Endothelial cell (in vitro differentiated cells): ENCODE measurements at regions not wholly inside any gene's neighbourhood (a gene's known extent, or its start where the extent isn't known, plus 50 kb on each side); places are given as distances from the start of the nearest gene placed in this dataset.

Source experiments
- DNase-seq: peaks from one replicate; pipeline ENCODE4 v3.0.0; 2021; ENCODE audit warnings: low spot score
- H3K27ac Mint-ChIP-seq: one replicate; pipeline ENCODE4 v1.8.0; 2021; ENCODE audit warnings: mixed read lengths, inconsistent platforms; ENCODE audit not compliant: unreplicated experiment
- H3K27me3 Mint-ChIP-seq: one replicate; pipeline ENCODE4 v1.8.0; 2021; ENCODE audit warnings: mild to moderate bottlenecking, moderate library complexity, mixed read lengths, inconsistent platforms; ENCODE audit not compliant: unreplicated experiment
- H3K36me3 Mint-ChIP-seq: one replicate; pipeline ENCODE4 v1.8.0; 2021; ENCODE audit warnings: mild to moderate bottlenecking, low read depth, mixed read lengths, inconsistent platforms; ENCODE audit not compliant: unreplicated experiment
- H3K4me1 Mint-ChIP-seq: one replicate; pipeline ENCODE4 v1.8.0; 2021; ENCODE audit warnings: mild to moderate bottlenecking, mixed read lengths, inconsistent platforms; ENCODE audit not compliant: unreplicated experiment
- H3K4me3 Mint-ChIP-seq: one replicate; pipeline ENCODE4 v1.8.0; 2021; ENCODE audit warnings: mild to moderate bottlenecking, mixed read lengths, inconsistent platforms; ENCODE audit not compliant: unreplicated experiment
- H3K9me3 Mint-ChIP-seq: one replicate; pipeline ENCODE4 v1.8.0; 2021; ENCODE audit warnings: mixed read lengths, inconsistent platforms; ENCODE audit not compliant: unreplicated experiment
- TF ChIP-seq, protein P1 (sequence below): fragments of 200-600 bp; sonication (generic); IDR thresholded peaks from one replicate; pipeline ENCODE4 v1.5.0; 2021; ENCODE audit warnings: antibody characterized with exemption; ENCODE audit not compliant: unreplicated experiment

DNA sequence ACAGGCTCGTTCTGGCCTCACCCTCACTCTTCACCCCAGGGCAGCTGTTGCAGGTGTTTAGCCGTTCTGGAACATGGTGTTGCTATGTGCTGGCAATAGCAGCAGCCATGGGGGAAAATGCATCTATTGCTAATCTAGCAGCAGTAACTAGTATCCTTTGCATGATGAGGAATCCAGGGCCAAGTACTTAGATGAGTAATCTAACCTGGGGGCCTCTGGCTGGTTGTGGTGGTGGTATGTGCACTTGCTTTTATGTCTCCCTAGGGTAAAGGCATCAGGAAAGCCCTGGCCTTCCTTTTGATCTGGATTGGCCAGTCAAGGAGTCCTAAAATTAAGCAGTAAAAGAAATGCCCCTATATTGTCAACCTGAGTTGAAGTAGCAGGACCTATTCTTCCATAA lies 594.5 kb upstream of the MAP3K7 start:
- H3K36me3 Mint-ChIP-seq, result no peaks in the 10 kb centered on the region
- TF ChIP-seq, protein P1, sequence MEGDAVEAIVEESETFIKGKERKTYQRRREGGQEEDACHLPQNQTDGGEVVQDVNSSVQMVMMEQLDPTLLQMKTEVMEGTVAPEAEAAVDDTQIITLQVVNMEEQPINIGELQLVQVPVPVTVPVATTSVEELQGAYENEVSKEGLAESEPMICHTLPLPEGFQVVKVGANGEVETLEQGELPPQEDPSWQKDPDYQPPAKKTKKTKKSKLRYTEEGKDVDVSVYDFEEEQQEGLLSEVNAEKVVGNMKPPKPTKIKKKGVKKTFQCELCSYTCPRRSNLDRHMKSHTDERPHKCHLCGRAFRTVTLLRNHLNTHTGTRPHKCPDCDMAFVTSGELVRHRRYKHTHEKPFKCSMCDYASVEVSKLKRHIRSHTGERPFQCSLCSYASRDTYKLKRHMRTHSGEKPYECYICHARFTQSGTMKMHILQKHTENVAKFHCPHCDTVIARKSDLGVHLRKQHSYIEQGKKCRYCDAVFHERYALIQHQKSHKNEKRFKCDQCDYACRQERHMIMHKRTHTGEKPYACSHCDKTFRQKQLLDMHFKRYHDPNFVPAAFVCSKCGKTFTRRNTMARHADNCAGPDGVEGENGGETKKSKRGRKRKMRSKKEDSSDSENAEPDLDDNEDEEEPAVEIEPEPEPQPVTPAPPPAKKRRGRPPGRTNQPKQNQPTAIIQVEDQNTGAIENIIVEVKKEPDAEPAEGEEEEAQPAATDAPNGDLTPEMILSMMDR, result no peak
- no peak overlapping the region for H3K4me3 Mint-ChIP-seq
- H3K9me3 Mint-ChIP-seq, result no peaks in the 10 kb centered on the region
- H3K4me1 Mint-ChIP-seq, result no peaks in the 10 kb centered on the region
- no peak for DNase-seq
- H3K27ac Mint-ChIP-seq, result no peak overlapping the region
- no peaks in the 10 kb centered on the region for H3K27me3 Mint-ChIP-seq

GRCh38 chr6:91173651-91174050 lies 586.8 kb upstream of the MAP3K7 start:
- TF ChIP-seq, protein P1, result no peak
- no peaks in the 10 kb centered on the region for H3K27me3 Mint-ChIP-seq
- no peaks in the 10 kb centered on the region for H3K9me3 Mint-ChIP-seq
- no peaks in the 10 kb centered on the region for H3K36me3 Mint-ChIP-seq
- H3K27ac Mint-ChIP-seq, result no peak overlapping the region
- peaks cover 10% of the 10 kb centered on the region for H3K4me1 Mint-ChIP-seq
- H3K4me3 Mint-ChIP-seq, result no peak overlapping the region
- DNase-seq, result no peak

GRCh38 chr6:91173186-91173585 lies 586.3 kb upstream of the MAP3K7 start:
- Mint-ChIP-seq H3K27me3 (no peaks in the 10 kb centered on the region), H3K27ac (no peak overlapping the region), H3K36me3 (no peaks in the 10 kb centered on the region), H3K4me1 (peaks cover 10% of the 10 kb centered on the region), H3K4me3 (no peak overlapping the region), H3K9me3 (no peaks in the 10 kb centered on the region)
- TF ChIP-seq, protein P1, result no peak
- no peak for DNase-seq

- TF ChIP-seq, protein P1, result no peak
- Mint-ChIP-seq H3K27me3 (no peaks in the 10 kb centered on the region), H3K27ac (no peak overlapping the region), H3K36me3 (no peaks in the 10 kb centered on the region), H3K9me3 (no peaks in the 10 kb centered on the region), H3K4me3 (no peak overlapping the region), H3K4me1 (peaks cover 10% of the 10 kb centered on the region)
- DNase-seq, result no peak
These were observed 585.0 kb upstream of the MAP3K7 start for GRCh38 chr6:91171754-91172462.

GRCh38 chr6:91167846-91168245 lies 581.0 kb upstream of the MAP3K7 start:
- TF ChIP-seq, protein P1, result no peak
- H3K36me3 Mint-ChIP-seq, result no peaks in the 10 kb centered on the region
- peaks cover 10% of the 10 kb centered on the region for H3K4me1 Mint-ChIP-seq
- H3K27me3 Mint-ChIP-seq, result no peaks in the 10 kb centered on the region
- DNase-seq, result no peak
- no peak overlapping the region for H3K4me3 Mint-ChIP-seq
- no peaks in the 10 kb centered on the region for H3K9me3 Mint-ChIP-seq
- H3K27ac Mint-ChIP-seq, result no peak overlapping the region
